HG02798 (cell line): ENCODE measurements at regions not wholly inside any gene's neighbourhood (a gene's known extent, or its start where the extent isn't known, plus 50 kb on each side); places are given as distances from the start of the nearest gene placed in this dataset.

ENCODE experiments used
- ATAC-seq: cut with Tn5 transposase; IDR thresholded peaks from one replicate; pipeline ENCODE4 v1.9.1; 2021; ENCODE audit warnings: mild to moderate bottlenecking; ENCODE audit not compliant: unreplicated experiment, poor library complexity

DNA sequence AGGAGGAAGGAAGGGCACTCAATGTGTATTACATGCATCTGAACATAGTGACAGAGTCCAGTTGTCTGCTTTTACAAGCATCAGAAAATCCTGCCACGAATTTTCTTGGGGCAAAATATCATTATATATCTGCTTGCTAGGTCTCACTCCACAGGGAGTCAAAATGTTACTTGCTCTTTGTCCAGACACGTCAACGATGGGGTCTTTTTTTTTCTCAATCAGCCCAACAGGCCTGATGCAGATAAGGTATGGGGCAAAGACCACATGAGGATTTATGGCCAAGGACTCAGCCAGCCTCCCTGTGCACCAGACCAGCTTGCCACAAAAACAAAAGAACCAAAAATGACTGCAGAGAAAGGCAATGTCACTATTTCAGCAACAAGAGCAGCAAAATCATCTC, 323.4 kb upstream of the PKDCC start:
- no peak for ATAC-seq

DNA sequence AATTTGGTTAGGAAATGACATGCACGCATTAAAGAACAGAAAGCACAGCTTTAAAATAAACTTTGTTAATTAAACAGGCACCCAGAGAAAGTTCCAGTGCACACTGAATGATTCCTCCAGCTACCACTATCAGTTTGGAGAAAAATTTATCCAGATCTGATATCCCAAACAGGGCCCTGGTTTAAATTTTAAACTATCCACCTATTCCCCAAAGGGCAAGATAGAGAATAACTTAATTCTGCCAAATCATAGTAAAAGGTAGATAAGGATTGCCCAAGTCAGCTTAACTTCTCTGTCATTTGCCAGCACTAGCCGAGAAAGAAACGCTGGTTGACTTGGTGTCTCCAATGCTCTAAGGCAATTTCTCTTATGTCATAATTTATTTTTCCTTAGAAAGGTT, 321.9 kb upstream of the PKDCC start:
- ATAC-seq: no peak

DNA sequence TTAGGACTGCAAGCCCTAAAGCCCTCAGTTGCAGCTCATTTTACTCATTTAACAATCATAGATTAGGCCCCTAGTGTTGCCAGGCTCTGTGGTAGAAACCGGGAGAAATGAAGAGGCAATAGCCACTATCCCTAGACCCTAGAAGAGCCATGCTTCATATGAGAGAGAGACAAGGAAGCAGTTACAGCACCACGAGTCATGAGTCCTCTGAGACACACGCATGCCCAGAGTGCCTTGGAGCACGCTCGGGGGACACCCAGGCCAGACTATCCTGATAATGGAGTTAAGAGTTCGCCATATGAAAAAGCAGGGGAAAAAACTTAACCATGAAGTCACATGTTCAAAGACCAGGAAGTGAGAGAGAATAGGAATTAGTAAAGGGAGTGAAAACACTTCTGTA, 321.5 kb upstream of the PKDCC start:
- no peak for ATAC-seq

DNA sequence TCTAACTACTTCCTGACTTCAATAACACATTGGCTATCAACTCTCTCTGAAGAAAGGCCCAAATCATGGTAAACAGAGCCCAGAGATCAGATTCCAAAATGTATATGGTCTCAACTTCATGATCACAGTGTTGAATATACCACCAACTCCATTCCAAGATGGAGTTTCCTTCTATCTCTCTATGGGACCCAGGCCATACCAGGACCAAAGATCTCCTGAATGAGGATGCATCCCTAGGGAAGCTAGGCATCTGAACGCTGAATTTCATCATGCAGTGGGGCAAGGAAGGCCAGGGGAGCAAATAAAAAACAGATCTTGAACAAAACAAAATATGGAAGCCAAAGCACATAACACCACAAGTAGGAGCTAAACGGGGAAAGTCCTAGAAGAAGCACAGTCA, 320.7 kb upstream of the PKDCC start:
- no peak for ATAC-seq

DNA sequence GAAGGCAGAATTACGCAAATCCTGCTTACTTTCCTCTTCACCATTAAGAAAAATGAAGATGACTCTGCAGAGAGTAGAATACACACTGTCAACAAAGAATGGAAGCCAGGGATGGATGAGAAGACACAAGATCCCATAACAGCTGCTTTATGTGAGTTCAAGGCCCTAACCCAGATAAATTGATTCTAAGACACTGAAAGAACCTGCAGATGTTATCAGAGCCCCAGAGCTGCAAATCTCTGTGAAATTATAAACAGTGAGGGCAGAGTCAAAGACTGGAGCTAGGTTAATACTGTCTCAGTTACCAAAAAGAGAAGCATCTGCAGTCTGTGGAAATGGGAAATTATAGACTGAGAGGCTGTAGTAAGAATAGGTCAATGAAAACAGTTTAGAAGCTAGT, 320.1 kb upstream of the PKDCC start:
- ATAC-seq: no peak

DNA sequence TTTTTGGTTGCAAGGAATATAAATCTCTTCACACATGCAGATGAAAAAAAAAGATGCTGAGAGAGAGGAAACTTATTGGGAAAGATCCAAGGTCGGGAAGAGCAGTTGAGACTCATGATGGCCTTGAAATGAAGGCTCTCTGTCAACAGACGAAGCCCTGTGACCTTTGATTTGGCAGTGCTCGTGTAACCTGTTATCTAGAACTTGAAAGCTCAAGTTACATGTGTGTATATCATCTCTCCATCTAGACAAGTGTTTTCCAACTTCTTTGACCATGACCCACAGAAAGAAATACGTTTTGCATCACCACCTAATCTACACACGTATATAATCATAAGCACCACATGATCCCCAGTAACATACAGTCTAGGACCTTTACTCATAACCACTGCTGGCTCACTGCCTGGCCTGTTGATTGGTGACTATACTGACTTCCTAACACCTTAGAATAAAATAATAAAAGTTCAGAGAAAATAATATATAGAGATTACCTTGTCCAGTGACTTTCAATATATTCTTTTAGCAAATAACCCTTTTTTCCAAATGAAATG, 319.0 kb upstream of the PKDCC start:
- no peak for ATAC-seq

DNA sequence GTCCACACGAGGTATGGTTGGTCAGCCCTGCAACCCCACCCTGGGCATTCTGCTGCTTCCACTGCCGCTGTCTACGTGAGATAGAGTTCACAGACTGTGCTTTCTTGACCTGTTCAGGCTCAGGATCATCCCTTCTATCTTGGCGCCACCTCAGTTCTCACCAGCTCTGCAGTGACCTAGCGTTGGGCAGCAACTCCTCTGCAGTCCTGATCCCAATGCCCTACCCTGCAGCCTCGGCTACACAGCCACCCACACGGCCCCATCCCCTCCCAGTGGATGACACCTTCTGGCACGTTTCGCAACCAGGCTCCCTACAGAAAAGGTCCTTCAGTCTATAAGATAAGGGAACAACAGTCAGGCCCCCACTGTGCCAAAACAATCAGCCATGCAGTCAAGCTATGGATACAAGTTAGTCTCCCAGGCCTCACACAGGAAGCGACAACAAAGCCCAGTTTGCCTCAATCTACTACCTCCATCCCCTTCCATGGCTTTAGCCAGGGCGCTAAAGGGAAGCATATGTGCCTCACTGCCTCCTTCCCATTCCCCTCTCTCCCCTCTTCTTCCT, 317.9 kb upstream of the PKDCC start:
- ATAC-seq: no peak

DNA sequence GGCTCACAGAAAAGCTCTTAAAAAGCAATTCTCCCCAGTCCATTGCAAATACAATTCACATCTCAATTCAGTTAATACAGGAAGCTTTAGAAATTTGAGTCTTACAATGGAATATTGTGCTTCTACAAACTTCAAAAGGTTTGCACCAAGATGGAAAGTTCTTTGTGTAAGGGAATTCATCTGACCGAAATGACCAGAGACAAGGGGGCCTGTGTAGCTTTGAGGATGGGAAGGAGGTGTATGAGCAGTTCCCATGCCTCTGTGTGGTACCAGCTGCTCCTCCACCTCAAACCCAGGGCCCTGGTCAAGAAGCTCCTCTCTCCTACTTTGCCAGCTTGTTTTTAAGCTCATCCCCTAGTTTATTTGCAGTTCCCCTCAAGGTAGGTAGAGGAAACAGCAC, 312.8 kb upstream of the PKDCC start:
- ATAC-seq: no peak

DNA sequence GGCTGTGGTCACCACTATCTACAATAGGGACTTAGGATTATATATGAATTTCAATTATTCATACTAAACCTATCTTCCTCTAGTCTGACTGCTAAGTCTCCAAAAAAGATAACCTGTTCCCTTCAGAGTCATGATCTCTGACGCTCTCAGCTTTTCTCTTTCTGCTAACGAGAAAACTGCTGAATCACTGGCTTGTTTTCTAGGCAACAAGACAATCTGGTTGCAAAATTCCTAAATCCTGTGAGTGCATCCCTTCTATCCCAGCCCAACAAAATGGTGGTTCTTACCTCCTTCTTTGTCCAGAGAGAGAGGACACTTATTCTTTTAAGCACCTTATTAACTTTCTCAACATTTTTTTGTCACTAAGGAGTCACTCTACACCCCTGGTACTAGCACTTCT, 312.3 kb upstream of the PKDCC start:
- no peak for ATAC-seq

DNA sequence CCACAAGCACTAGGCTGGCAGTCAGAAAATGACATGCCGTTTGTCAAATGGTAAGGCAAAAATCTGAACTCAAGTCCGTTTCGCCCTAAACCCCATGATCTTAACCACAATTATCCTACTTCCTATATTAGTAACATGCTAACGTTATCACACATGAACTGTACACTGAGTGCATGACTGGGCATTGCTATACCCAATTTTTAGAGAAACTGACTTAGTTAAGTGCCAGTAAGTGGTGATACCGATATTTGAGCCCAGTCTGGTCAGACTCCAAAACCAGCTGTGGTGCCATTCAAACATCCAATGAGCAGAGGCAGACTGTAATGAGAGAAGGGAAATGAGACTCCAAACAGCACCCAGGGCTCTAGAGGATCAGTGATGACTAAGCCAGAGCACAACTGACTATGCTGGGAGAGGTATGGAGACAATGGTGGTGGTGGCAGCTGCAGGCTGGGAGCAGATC, 311.7 kb upstream of the PKDCC start:
- ATAC-seq: peak; percentile 90

DNA sequence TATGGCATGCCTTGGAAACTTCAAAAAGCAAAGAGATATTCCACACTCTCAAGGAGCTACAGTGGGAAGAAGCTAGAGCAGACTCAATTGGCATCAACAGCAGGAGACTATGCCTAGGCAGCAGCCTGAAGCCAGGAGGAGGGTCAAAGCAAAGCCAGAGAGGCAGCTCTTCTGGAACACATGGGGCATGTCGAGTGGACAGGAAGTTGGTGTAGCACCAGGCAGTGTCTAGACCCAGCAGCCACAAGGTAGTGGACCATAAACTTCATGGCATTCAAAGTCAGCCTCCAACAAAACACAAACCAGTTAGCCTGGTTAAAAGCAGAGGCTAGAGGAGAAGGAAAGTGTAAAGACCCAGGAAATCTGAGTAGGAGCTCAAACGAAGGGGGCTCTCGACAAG, 311.2 kb upstream of the PKDCC start:
- ATAC-seq: peak; percentile 36

DNA sequence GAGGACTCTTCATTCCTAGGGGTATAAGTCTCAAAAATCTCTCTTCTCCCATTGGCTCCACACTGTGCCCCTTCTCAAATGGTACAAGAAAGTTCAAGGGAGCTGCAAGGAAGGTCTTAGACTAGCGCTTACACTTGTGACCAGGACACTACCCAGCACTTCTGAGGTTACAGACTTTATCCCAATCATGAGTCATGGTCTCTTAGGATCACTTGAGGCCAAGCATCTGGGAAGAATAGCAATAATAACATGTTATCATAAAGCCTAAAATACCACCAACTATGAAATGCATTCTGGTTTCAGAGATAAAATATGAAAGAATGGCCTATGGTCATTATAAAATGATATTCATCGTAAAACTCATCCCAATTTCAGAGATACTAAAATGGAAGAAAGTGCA, 309.9 kb upstream of the PKDCC start:
- no peak for ATAC-seq

DNA sequence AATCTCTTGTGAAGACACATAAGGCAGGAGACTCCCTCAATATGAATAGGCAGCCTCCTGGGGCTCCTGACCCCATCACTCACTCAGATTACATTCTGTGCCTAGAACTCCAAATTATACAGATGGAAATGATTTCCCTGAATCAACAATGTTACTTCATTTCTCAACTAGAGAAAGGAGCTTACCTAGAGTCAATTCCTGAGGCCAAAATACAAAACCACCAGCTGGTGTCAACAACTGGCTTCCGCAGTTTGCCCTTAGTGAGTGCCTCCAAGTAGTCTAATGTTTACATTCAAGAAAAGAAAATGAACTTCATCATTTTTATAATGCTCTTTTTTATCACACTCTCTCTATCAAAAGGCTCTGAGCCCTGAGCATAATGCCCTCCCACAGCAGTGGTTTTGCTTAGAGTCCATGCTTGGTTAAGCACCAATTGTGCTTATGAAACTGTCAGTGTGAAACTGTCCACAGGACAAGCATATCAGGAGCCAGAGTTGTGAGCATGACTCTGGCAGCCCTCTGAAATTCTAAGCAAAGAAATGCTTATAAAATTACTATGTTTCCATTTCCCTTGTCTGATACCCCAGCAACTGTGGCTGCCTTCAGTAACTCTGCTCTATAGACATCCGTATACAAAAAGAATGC, 305.7 kb upstream of the PKDCC start:
- ATAC-seq: peak; percentile 98

DNA sequence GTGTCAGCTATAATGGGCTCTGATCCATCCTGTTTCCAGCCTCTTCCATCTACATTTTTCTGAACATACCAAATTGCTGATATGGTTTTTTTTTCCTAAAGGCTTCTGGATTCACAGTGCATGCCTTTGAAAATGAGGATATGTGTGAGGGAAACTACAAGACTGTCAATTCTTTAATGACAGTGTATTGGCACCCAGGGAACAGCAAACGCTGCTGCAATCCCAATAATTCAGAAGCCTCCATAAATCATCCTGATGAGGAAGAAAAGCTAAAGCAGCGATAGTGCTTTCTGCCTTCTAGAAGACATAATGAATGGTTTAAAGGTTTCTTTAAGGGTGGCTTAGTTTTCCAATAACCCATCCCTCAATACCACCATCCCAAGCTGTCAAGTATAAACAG, 304.5 kb upstream of the PKDCC start:
- no peak for ATAC-seq

DNA sequence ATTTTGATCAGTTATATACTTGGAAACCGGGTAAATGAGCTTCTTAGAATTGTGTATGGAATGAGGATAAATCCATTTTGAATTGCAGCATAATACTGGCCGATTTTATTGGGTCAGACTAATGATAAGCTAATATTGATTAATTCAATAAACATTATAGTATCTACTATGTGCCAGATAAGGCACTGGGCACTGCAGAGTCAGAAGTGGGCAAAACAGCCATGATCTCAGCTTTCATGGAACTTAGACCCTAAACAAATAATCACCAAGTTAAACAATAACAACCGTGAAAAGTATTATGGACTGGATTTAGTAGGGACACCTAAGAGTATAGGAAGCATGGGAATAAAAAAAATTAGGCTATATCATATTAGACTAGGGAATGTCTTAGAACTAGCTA, 297.0 kb upstream of the PKDCC start:
- no peak for ATAC-seq

DNA sequence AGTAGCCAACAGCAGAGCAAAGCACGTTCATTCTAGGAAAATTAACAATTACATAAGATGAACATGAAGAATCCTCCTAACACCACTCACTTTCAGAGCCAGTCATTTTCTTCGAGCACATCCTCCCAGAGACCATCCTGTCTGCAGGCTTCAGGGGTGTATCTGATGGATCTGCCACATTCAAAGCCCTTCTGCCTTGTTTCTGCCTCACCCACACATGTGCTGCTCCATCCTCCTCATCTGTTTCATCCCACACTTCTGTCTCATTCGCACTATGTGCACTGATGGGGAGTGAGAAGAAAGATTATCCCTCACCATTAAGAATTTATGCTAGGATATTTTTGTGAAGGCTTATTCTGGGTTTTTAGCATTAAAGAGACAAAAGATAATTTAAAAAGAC, 287.9 kb upstream of the PKDCC start:
- ATAC-seq: no peak

DNA sequence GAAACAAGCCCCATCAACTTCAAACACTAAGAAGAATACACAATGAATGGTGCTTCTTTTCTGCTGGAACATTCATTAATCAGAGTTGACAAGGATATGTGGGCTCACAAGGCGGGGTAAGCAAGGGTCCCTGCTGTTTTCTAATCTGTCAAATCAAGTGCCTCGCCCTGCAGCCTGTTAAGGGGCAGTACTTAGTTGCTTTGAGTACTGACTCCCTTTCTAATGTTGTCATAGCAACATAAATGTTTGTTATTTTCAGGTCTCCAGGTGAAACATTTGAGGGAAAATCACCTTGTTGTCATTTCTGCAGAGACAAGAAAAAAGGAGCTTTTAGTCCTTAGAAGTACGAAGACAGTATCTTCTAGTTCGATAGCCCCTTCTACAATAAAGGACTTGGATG, 284.7 kb upstream of the PKDCC start:
- ATAC-seq: no peak

DNA sequence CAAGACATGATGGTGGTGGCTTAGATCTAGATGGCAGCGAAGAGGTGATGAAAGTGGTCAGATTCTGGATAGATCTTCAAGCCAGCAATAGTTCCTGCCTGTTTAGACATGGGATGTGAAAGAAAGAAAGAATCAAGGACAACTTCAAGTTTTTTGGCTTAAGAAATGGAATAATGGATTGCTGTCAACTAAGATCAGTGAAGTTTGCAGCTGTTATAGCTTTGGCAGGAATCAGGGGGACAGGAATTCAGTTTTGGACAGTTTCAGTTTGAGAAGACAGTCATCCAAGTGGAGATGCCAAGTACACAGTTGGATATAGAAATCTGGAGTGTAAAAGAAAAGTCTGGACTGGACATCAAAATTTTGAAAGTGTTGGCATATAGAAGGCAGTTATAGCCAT, 283.7 kb upstream of the PKDCC start:
- ATAC-seq: no peak

DNA sequence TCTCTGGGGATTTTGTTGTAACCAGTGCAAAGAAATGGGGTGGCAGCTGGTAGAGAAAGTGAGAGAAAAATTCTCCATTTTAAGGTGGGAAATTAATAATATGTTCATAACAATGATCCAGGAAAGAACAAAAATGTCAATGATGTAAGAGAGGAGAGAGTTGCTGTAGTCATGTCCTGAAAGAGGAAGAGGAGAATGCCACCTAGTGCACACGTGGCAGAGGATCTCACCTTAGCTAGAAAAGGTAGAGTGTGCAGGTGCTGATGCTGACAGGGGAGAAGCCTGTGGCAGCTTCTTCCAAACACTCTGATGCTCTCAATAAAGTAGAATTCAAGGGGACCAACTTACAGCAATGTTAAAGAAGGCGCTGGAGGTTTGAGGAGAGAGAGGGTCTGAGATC, 282.9 kb upstream of the PKDCC start:
- no peak for ATAC-seq

DNA sequence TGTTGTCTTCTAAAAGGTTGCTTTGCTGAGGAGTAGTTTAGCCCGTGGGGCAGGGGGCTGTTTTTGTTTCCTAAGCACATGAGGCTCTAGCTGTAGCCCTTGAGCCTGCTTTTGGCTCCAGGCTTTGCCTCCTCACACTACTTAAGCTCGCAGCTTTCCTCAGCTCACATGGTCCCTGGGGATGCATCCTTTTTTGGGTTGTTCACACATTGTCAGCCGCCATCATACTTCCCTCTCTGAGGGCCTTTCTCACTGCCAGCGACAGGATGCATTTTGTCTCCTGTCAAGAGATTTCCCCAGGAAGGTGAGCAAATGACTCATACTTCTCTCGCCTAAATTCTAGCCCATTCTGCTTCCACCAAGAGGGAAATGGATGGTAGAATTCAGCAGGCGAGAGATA, 279.5 kb upstream of the PKDCC start:
- no peak for ATAC-seq

DNA sequence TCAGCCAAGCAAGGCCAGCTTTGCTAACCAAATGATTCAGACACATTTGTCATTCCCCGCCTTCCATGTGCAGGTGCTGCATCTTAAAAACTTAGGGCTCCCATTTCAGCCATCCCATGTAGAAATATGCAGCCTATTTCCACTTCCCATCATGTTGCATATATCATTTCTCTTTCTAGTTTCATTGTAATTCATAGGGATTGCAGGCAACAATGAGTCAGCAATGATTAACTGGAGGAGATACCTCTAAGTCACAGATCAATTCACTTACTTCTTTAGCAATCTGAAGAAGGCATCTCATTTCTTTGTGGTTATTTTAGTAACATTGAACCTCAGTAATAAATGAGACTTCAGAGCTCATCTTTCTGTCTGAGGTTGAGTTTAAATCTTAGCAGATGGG, 276.1 kb upstream of the PKDCC start:
- no peak for ATAC-seq

DNA sequence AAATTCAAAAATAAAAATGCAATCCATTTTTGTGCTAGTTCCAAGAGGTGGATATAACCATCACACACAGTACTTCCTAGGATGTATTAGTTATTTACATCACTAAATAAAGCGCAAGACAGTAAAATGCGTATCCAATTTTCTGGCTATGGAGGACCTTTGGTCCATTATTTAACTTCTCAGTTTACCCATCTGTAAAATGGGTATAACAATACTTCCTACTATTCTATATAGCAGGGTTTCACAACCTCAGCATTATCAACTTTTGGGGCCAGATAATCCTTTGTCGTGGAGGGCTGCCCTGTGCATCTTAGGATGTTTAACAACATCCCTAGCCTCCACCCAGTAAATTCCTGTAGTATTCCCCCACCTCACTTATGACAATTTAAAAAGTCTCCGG, 275.1 kb upstream of the PKDCC start:
- no peak for ATAC-seq
